Testis (tissue), 2 donors: ENCODE measurements at regions not wholly inside any gene's neighbourhood (a gene's known extent, or its start where the extent isn't known, plus 50 kb on each side); places are given as distances from the start of the nearest gene placed in this dataset.

Experiments
- POLR2A ChIP-seq: fragments of 450-650 bp; IDR thresholded peaks from one replicate; pipeline ENCODE4 v1.6.1; 2017; ENCODE audit warnings: antibody characterized with exemption, mild to moderate bottlenecking, moderate library complexity
- TF ChIP-seq, protein P1 (sequence below), 3 experiments: fragments of 450-650 bp in 2 of 3; fragments of 200-600 bp in 1 of 3; sonication (generic) in 1 of 3; IDR thresholded peaks; one replicate each; pipeline ENCODE4 v1.5.1; 2016 to 2019; ENCODE audit warnings: antibody characterized with exemption in 3 of 3, mild to moderate bottlenecking in 2 of 3, moderate library complexity in 1 of 3

DNA sequence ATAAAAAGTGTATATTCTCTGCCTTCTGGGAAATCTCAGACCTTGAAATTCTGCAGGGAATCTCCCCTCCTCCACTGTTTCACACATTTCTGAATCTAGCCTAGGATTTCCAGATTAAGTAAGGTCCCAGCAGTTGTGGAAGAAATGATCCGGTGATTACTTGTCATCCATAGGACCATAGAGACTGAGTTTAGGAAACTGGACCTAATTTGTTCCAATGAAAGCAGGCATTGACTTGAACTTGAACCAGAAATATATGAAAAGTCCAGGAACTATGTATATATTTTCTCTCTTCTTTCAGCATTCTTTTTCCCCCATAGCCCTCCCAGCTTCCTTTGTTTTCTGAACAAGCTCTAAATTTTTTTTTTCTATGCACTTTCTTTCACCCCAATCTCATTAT is 149.5 kb upstream of the SPAG17 start:
- TF ChIP-seq POLR2A: no peak
- TF ChIP-seq, protein P1, sequence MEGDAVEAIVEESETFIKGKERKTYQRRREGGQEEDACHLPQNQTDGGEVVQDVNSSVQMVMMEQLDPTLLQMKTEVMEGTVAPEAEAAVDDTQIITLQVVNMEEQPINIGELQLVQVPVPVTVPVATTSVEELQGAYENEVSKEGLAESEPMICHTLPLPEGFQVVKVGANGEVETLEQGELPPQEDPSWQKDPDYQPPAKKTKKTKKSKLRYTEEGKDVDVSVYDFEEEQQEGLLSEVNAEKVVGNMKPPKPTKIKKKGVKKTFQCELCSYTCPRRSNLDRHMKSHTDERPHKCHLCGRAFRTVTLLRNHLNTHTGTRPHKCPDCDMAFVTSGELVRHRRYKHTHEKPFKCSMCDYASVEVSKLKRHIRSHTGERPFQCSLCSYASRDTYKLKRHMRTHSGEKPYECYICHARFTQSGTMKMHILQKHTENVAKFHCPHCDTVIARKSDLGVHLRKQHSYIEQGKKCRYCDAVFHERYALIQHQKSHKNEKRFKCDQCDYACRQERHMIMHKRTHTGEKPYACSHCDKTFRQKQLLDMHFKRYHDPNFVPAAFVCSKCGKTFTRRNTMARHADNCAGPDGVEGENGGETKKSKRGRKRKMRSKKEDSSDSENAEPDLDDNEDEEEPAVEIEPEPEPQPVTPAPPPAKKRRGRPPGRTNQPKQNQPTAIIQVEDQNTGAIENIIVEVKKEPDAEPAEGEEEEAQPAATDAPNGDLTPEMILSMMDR (IDR thresholded peaks at IDR 0.05): no peak
